ENCODE measurements at regions not wholly inside any gene's neighbourhood (a gene's known extent, or its start where the extent isn't known, plus 50 kb on each side); places are given as distances from the start of the nearest gene placed in this dataset.

DNA sequence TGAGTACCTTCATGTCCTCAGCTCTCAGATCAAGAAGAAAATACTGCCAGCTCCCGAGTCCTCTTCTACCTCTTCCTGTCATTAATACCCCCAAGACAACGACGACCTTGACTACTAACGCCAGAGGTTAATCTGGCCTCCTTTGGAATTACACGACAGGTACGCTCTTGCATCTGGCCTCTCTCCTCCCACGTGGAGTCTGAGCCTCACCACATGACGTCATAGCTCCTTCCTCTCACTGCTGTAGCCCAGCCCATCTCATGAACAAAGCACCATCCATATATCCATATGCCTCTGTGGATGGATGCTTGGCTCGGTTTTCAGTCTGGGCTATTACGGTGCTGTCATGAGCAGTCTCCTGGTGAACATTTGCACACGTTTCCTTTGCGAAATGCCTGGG is 110.2 kb upstream of the TNRC6C start:
- Histone ChIP-seq H3K27me3 (no peaks in the 10 kb centered on the region), H3K36me3 (no peaks in the 10 kb centered on the region), H3K27ac (no peak overlapping the region), H3K4me3 (no peak overlapping the region), H3K4me1 (no peaks in the 10 kb centered on the region), H3K9me3 (no peaks in the 10 kb centered on the region)
- no peak for TF ChIP-seq POLR2A (IDR thresholded peaks at IDR 0.05)
- no peak for TF ChIP-seq POLR2AphosphoS5 (IDR thresholded peaks at IDR 0.05; ENCODE audit: insufficient read depth in 1 of 2, low read depth in 1 of 2)
- TF ChIP-seq CTCF (IDR thresholded peaks at IDR 0.05), result no peak
- no peak for DNase-seq (ENCODE audit: extremely low spot score in 2 of 2)
- intact Hi-C loops (cut with DNase I), result no loop called here

DNA sequence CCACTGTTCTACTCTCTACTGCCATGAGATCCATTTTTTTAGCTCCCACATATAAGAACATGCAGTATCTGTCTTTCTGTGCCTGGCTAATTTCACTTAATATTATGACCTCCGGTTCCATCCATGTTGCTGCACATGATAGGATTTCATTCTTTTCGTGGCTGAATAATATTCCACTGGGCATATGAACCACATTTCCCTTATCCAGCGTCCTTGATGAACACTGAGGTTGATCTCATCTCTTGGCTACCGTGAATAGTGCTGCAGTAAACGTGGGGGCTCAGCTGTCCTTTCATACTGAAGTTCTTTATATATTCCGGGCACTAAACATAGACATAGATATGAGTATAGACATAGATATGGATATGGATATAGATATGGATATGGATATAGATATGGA is 109.3 kb upstream of the TNRC6C start:
- Histone ChIP-seq H3K4me1 (no peaks in the 10 kb centered on the region), H3K9me3 (no peaks in the 10 kb centered on the region), H3K4me3 (no peak overlapping the region), H3K27me3 (no peaks in the 10 kb centered on the region), H3K27ac (no peak overlapping the region), H3K36me3 (no peaks in the 10 kb centered on the region)
- no peak for DNase-seq (ENCODE audit: extremely low spot score in 2 of 2)
- TF ChIP-seq POLR2A (IDR thresholded peaks at IDR 0.05) (no peak), POLR2AphosphoS5 (IDR thresholded peaks at IDR 0.05; ENCODE audit: insufficient read depth in 1 of 2, low read depth in 1 of 2) (no peak), CTCF (IDR thresholded peaks at IDR 0.05) (no peak)
- intact Hi-C loops (cut with DNase I), result no loop called here

DNA sequence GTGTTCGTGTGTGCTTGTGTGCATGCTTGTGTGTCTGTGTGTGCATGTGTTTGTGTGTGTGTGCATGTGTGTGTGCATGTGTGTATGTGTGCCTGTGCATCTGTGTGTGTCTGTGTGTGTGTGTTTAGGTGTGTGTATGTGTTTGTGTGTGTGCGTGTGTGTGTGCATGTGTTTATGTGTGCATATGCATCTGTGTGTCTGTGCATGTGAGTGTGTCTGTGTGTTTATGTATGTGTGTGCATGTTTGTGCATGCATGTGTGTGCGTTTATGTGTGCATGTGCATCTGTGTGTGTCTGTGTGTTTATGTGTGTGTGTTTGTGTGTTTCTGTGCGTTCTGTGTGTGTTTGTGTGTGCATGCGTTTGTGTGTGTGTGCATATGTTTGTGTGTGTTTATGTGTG is 106.6 kb upstream of the TNRC6C start:
- Histone ChIP-seq H3K27me3 (no peaks in the 10 kb centered on the region), H3K36me3 (no peaks in the 10 kb centered on the region), H3K27ac (no peak overlapping the region), H3K9me3 (no peaks in the 10 kb centered on the region), H3K4me3 (no peak overlapping the region), H3K4me1 (no peaks in the 10 kb centered on the region)
- intact Hi-C loops (cut with DNase I), result no loop called here
- no peak for DNase-seq (ENCODE audit: extremely low spot score in 2 of 2)
- TF ChIP-seq POLR2AphosphoS5 (IDR thresholded peaks at IDR 0.05; ENCODE audit: insufficient read depth in 1 of 2, low read depth in 1 of 2) (no peak), POLR2A (IDR thresholded peaks at IDR 0.05) (no peak), CTCF (IDR thresholded peaks at IDR 0.05) (no peak)

DNA sequence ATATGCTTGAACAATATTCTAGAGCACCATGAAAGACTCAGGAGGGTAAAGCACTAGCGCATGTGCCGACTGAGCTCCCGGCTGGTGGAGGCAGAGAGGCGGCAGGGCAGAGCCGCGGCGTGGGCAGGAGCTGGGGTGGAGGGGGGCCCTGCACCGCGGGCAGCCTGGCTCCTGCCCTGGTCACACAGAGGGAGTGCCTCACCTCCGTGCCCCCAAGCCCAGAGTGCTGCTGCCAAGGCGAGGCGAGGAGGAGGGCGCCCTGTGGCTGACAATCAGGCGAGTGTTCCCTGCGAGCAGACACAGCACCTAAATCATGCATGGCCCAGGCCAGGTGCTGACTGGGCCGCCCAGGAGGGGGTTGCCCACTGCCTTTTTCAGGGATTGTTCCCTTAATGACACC is 105.8 kb upstream of the TNRC6C start:
- H3K27me3 ChIP-seq, result no peaks in the 10 kb centered on the region
- DNase-seq (ENCODE audit: extremely low spot score in 2 of 2), result no peak

More for the DNA sequence above, 105.8 kb upstream of the TNRC6C start:
- Histone ChIP-seq H3K36me3 (no peaks in the 10 kb centered on the region), H3K4me1 (no peaks in the 10 kb centered on the region), H3K4me3 (no peak overlapping the region), H3K27ac (no peak overlapping the region), H3K9me3 (no peaks in the 10 kb centered on the region)
- TF ChIP-seq CTCF (IDR thresholded peaks at IDR 0.05) (no peak), POLR2A (IDR thresholded peaks at IDR 0.05) (no peak), POLR2AphosphoS5 (IDR thresholded peaks at IDR 0.05; ENCODE audit: insufficient read depth in 1 of 2, low read depth in 1 of 2) (no peak)
- intact Hi-C loops (cut with DNase I), result no loop called here

Measured in vagina (tissue), 2 donors.